H1 (cell line): ENCODE measurements at regions not wholly inside any gene's neighbourhood (a gene's known extent, or its start where the extent isn't known, plus 50 kb on each side); places are given as distances from the start of the nearest gene placed in this dataset.

ENCODE experiments used
- CTCF ChIA-PET: fragments of 300-600 bp; sonication (Branson Sonifier 250); formaldehyde crosslinking; loops from one replicate; lab custom pipeline; 2021; ENCODE audit not compliant: partially characterized antibody; lab: Charles Lee
- POLR2A ChIA-PET: fragments of 300-600 bp; sonication (Branson Sonifier 250); formaldehyde crosslinking; loops from one replicate; lab custom pipeline; 2021; ENCODE audit warnings: inconsistent platforms; ENCODE audit not compliant: partially characterized antibody; lab: Charles Lee
- DNase-seq, 2 experiments: peaks; one replicate each; pipeline versions ENCODE4 v3.0.0 to v3.0.0-alpha.2; 2010 to 2022; ENCODE audit warnings: low spot score in 2 of 2, low read depth in 1 of 2, mixed read lengths in 1 of 2
- FAIRE-seq: peaks from 2 replicates; lab custom pipeline; 2011; peaks lifted over from hg19 to GRCh38; lab: Jason Lieb, UNC
- H2AFZ ChIP-seq: 2 replicates; pipeline ENCODE4 v1.8.1; 2012; ENCODE audit warnings: low read length, inconsistent platforms
- H2AK5ac ChIP-seq: 2 replicates; pipeline ENCODE4 v1.6.1; 2013; ENCODE audit warnings: low read depth, low read length
- H2BK120ac ChIP-seq: replicated peaks from 2 replicates; pipeline ENCODE3; 2013; ENCODE audit warnings: low read depth, low read length, inconsistent platforms
- H2BK12ac ChIP-seq: 2 replicates; pipeline ENCODE4 v1.6.1; 2013; ENCODE audit warnings: low read depth, low read length
- H2BK15ac ChIP-seq: 2 replicates; pipeline ENCODE4 v1.6.1; 2013; ENCODE audit warnings: low read length
- H2BK20ac ChIP-seq: 2 replicates; pipeline ENCODE4 v1.6.1; 2013; ENCODE audit warnings: low read length
- H2BK5ac ChIP-seq: 2 replicates; pipeline ENCODE4 v1.6.1; 2013; ENCODE audit warnings: low read depth, low read length
- H3K14ac ChIP-seq: 2 replicates; pipeline ENCODE4 v1.6.1; 2013; ENCODE audit warnings: inconsistent platforms; ENCODE audit not compliant: insufficient read length
- H3K18ac ChIP-seq: 2 replicates; pipeline ENCODE4 v1.6.1; 2013; ENCODE audit warnings: low read length; ENCODE audit errors: extremely low read depth
- H3K23ac ChIP-seq: 2 replicates; pipeline ENCODE4 v1.6.1; 2013; ENCODE audit warnings: inconsistent platforms; ENCODE audit not compliant: insufficient read length
- H3K23me2 ChIP-seq: 2 replicates; pipeline ENCODE4 v1.6.1; 2013; ENCODE audit warnings: low read depth, low read length
- H3K27ac ChIP-seq: 2 replicates; pipeline ENCODE4 v1.6.1; 2011; ENCODE audit warnings: low read depth, low read length, inconsistent platforms
- H3K27me3 ChIP-seq, 4 experiments: replicated peaks in 1 of 4; 1 replicate in 1 of 4; 2 replicates in 3 of 4; pipeline versions ENCODE4 v1.6.1 to v1.8.1; 2011 to 2013; ENCODE audit warnings: low read length in 3 of 4, mild to moderate bottlenecking in 3 of 4, inconsistent platforms in 2 of 4, mixed read lengths in 2 of 4, moderate library complexity in 1 of 4; ENCODE audit not compliant: control insufficient read depth in 3 of 4, insufficient read depth in 3 of 4; ENCODE audit errors: extremely low read depth in 1 of 4
- H3K36me3 ChIP-seq, 4 experiments: 2 replicates each; pipeline versions ENCODE4 v1.6.1 to v1.8.1; 2011 to 2013; ENCODE audit warnings: mild to moderate bottlenecking in 4 of 4, low read length in 3 of 4, moderate library complexity in 2 of 4, control low read depth in 1 of 4, inconsistent platforms in 1 of 4; ENCODE audit not compliant: insufficient read depth in 4 of 4, control insufficient read depth in 2 of 4
- H3K4ac ChIP-seq: replicated peaks from 2 replicates; pipeline ENCODE3; 2013; ENCODE audit warnings: low read length, low read depth, mixed read lengths, inconsistent platforms; ENCODE audit not compliant: insufficient read length
- H3K4me1 ChIP-seq, 4 experiments: replicated peaks in 1 of 4; 1 replicate in 1 of 4; 2 replicates in 3 of 4; pipeline versions ENCODE4 v1.6.1 to v1.8.1; 2011 to 2013; ENCODE audit warnings: low read length in 3 of 4, inconsistent platforms in 2 of 4, mixed read lengths in 1 of 4; ENCODE audit not compliant: insufficient read depth in 4 of 4, control insufficient read depth in 3 of 4
- H3K4me2 ChIP-seq, 2 experiments: 2 replicates each; pipeline versions ENCODE4 v1.6.1 to v1.8.1; 2011 to 2013; ENCODE audit warnings: low read depth in 2 of 2, low read length in 2 of 2, control low read depth in 1 of 2, inconsistent platforms in 1 of 2, mild to moderate bottlenecking in 1 of 2; ENCODE audit not compliant: insufficient read depth in 1 of 2
- H3K4me3 ChIP-seq, 4 experiments: fragments of 200-600, 300-600 bp in 1 of 4; sonication (generic), shearing (Covaris generic), sonication (Bioruptor Twin) in 1 of 4; 2 replicates each; pipeline versions ENCODE4 v1.5.1 to v1.8.1; 2011 to 2016; ENCODE audit warnings: low read length in 4 of 4, low read depth in 3 of 4, control low read depth in 2 of 4, inconsistent platforms in 2 of 4, mild to moderate bottlenecking in 2 of 4, mixed read lengths in 1 of 4, moderate library complexity in 1 of 4; ENCODE audit not compliant: insufficient read depth in 2 of 4; ENCODE audit errors: extremely low read depth in 1 of 4
- H3K56ac ChIP-seq: replicated peaks from 2 replicates; pipeline ENCODE3; 2013; ENCODE audit warnings: low read depth, mild to moderate bottlenecking, mixed read lengths, low read length, inconsistent platforms; ENCODE audit not compliant: insufficient read length
- H3K79me1 ChIP-seq: 2 replicates; pipeline ENCODE4 v1.6.1; 2013; ENCODE audit warnings: low read depth, low read length, control low read depth
- H3K79me2 ChIP-seq, 2 experiments: 2 replicates each; pipeline versions ENCODE4 v1.6.1 to v1.8.1; 2012 to 2013; ENCODE audit warnings: low read length in 2 of 2, mild to moderate bottlenecking in 2 of 2, inconsistent platforms in 1 of 2; ENCODE audit not compliant: insufficient read depth in 2 of 2, control insufficient read depth in 1 of 2
- H3K9ac ChIP-seq, 4 experiments: replicated peaks in 1 of 4; 1 replicate in 1 of 4; 2 replicates in 3 of 4; pipeline versions ENCODE4 v1.6.1 to v1.8.1; 2011 to 2013; ENCODE audit warnings: low read depth in 3 of 4, low read length in 3 of 4, control low read depth in 2 of 4, mild to moderate bottlenecking in 2 of 4, moderate library complexity in 2 of 4, inconsistent platforms in 1 of 4; ENCODE audit errors: extremely low read depth in 1 of 4
- H3K9me3 ChIP-seq, 2 experiments: 2 replicates each; pipeline versions ENCODE4 v1.6.1 to v1.8.1; 2012 to 2013; ENCODE audit warnings: mild to moderate bottlenecking in 2 of 2, moderate library complexity in 2 of 2, control low read depth in 1 of 2, inconsistent platforms in 1 of 2, low read depth in 1 of 2, low read length in 1 of 2, mixed read lengths in 1 of 2; ENCODE audit not compliant: insufficient read depth in 2 of 2
- H4K20me1 ChIP-seq, 2 experiments: replicated peaks in 1 of 2; 2 replicates each; pipeline versions ENCODE3 to v1.8.1; 2011 to 2013; ENCODE audit warnings: inconsistent platforms in 2 of 2, low read length in 2 of 2, mild to moderate bottlenecking in 1 of 2; ENCODE audit not compliant: insufficient read depth in 2 of 2, control insufficient read depth in 1 of 2
- H4K5ac ChIP-seq: 2 replicates; pipeline ENCODE4 v1.6.1; 2013; ENCODE audit warnings: low read length, low read depth, mixed read lengths, inconsistent platforms; ENCODE audit not compliant: insufficient read length
- H4K8ac ChIP-seq: 2 replicates; pipeline ENCODE4 v1.8.0; 2013; ENCODE audit warnings: mild to moderate bottlenecking, moderate library complexity, low read length, inconsistent platforms; ENCODE audit not compliant: insufficient read depth; ENCODE audit errors: extremely low read depth
- H4K91ac ChIP-seq: replicated peaks from 2 replicates; pipeline ENCODE3; 2013; ENCODE audit warnings: low read length, mixed read lengths, inconsistent platforms; ENCODE audit not compliant: insufficient read length
- CBX8 ChIP-seq: fragments of 300-800, 300-1000 bp; sonication (generic); IDR thresholded peaks from 2 replicates; pipeline ENCODE4 v1.7.1; 2016; ENCODE audit warnings: low read depth, low read length, borderline replicate concordance
- CREB1 ChIP-seq: IDR thresholded peaks from 2 replicates; pipeline ENCODE4 v1.6.1; 2012; ENCODE audit warnings: inconsistent platforms
- EZH2 ChIP-seq: fragments of 200-600 bp; sonication (generic); IDR thresholded peaks from 2 replicates; pipeline ENCODE4 v1.7.1; 2012; ENCODE audit warnings: low read depth, mild to moderate bottlenecking, moderate library complexity, low read length, inconsistent platforms; ENCODE audit not compliant: severe bottlenecking
- JUND ChIP-seq: IDR thresholded peaks from 2 replicates; pipeline ENCODE4 v1.6.1; 2011; ENCODE audit warnings: mild to moderate bottlenecking, improper control_type of control experiment, low read length
- SP2 ChIP-seq: IDR thresholded peaks from 2 replicates; pipeline ENCODE4 v1.6.1; 2012; ENCODE audit warnings: mild to moderate bottlenecking, low read length, inconsistent platforms
- SP4 ChIP-seq: IDR thresholded peaks from 2 replicates; pipeline ENCODE4 v1.6.1; 2012; ENCODE audit warnings: low read length, inconsistent platforms
- whole genome bisulfite sequencing, 2 experiments: shearing (Covaris generic) in 1 of 2; methylation state at CpG; one replicate each; pipeline versions ENCODE4 v1.1.6 to v1.1.7; 2013 to 2015; ENCODE audit warnings: low lambda C conversion rate in 2 of 2, mixed read lengths in 2 of 2, inconsistent platforms in 1 of 2, low coverage in 1 of 2, missing lambda C conversion rate in 1 of 2; ENCODE audit not compliant: insufficient replicate concordance in 2 of 2, insufficient coverage in 1 of 2, insufficient read length in 1 of 2; ENCODE audit errors: extremely low coverage in 1 of 2, missing lambda C conversion rate in 1 of 2; 5-methylcytosine and 5-hydroxymethylcytosine counted together
- TF ChIP-seq, protein P1 (sequence below): IDR thresholded peaks from 2 replicates; pipeline ENCODE4 v1.6.1; 2011; ENCODE audit warnings: low read depth, mild to moderate bottlenecking, low read length; ENCODE audit not compliant: insufficient read depth
- TF ChIP-seq, protein P2 (sequence below): IDR thresholded peaks from 2 replicates; pipeline ENCODE4 v1.6.1; 2011; ENCODE audit warnings: low read length, improper control_type of control experiment
- TF ChIP-seq, protein P3 (sequence below), 3 experiments: IDR thresholded peaks; 1 replicate in 2 of 3; 2 replicates in 1 of 3; pipeline versions ENCODE4 v1.5.1 to v1.6.1; 2011; ENCODE audit warnings: low read length in 3 of 3, mild to moderate bottlenecking in 3 of 3, inconsistent platforms in 2 of 3, low read depth in 1 of 3, moderate library complexity in 1 of 3; ENCODE audit not compliant: insufficient read depth in 1 of 3; ENCODE audit errors: control extremely low read depth in 1 of 3

DNA sequence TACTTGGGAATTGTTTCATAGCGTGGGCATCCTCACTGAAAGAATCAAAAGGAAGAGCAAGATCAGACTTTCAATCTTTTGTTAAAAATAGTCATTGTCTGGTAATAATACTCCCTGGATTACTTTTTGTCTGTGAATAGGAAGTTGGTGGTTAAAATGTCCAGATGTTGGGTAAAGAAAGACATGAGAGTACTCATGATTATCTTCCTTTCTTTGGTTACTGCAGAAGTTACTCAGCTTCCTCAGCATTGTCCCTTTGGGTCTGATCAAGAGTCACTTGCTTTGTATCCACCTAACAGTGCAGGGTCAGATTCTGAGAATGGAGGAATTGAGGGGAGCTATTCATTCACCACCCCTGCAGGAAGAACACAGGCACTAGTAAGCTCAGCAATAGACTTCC, 54.6 kb downstream of the RIN2 start:
- no peak overlapping the region for H4K8ac ChIP-seq
- no peak overlapping the region for H2BK15ac ChIP-seq
- no peak overlapping the region for H4K5ac ChIP-seq
- H3K4me2 ChIP-seq: no peak overlapping the region
- H2BK5ac ChIP-seq: no peak overlapping the region
- no peaks in the 10 kb centered on the region for H3K36me3 ChIP-seq
- no peak overlapping the region for H2BK12ac ChIP-seq
- ChIA-PET CTCF (interaction anchor here (0.6 to 3.4 kb wide), 5 partner anchors 9 to 578 kb away, joined by 3 to 12 read pairs (median 4); no protein-coding TSS in a partner anchor), POLR2A (no interaction called here)
- WGBS, 2 experiments: 77% methylated on average over 1 of the region's 1 CpG; no CpG with 5 or more reads in 1 of the 2 experiments
- H3K9me3 ChIP-seq: no peaks in the 10 kb centered on the region
- no peak overlapping the region for H3K56ac ChIP-seq
- H2BK120ac ChIP-seq: no peak overlapping the region
- H3K4me3 ChIP-seq: no peak overlapping the region
- H3K4me1 ChIP-seq: peaks cover 0 to 3% (median 0%) of the 10 kb centered on the region in 4 experiments; a peak in 1 of 7 replicates
- H3K23ac ChIP-seq: no peak overlapping the region
- H3K79me1 ChIP-seq: no peaks in the 10 kb centered on the region
- no peak overlapping the region for H4K91ac ChIP-seq
- H2AK5ac ChIP-seq: no peak overlapping the region
- H3K79me2 ChIP-seq: no peaks in the 10 kb centered on the region
- H2BK20ac ChIP-seq: no peak overlapping the region
- TF ChIP-seq CBX8 (no peak), SP2 (no peak), SP4 (no peak), EZH2 (no peak), JUND (no peak), CREB1 (no peak)
- TF ChIP-seq, protein P1, sequence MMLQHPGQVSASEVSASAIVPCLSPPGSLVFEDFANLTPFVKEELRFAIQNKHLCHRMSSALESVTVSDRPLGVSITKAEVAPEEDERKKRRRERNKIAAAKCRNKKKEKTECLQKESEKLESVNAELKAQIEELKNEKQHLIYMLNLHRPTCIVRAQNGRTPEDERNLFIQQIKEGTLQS: no peak
- TF ChIP-seq, protein P2, sequence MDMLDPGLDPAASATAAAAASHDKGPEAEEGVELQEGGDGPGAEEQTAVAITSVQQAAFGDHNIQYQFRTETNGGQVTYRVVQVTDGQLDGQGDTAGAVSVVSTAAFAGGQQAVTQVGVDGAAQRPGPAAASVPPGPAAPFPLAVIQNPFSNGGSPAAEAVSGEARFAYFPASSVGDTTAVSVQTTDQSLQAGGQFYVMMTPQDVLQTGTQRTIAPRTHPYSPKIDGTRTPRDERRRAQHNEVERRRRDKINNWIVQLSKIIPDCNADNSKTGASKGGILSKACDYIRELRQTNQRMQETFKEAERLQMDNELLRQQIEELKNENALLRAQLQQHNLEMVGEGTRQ: no peak
- TF ChIP-seq, protein P3, sequence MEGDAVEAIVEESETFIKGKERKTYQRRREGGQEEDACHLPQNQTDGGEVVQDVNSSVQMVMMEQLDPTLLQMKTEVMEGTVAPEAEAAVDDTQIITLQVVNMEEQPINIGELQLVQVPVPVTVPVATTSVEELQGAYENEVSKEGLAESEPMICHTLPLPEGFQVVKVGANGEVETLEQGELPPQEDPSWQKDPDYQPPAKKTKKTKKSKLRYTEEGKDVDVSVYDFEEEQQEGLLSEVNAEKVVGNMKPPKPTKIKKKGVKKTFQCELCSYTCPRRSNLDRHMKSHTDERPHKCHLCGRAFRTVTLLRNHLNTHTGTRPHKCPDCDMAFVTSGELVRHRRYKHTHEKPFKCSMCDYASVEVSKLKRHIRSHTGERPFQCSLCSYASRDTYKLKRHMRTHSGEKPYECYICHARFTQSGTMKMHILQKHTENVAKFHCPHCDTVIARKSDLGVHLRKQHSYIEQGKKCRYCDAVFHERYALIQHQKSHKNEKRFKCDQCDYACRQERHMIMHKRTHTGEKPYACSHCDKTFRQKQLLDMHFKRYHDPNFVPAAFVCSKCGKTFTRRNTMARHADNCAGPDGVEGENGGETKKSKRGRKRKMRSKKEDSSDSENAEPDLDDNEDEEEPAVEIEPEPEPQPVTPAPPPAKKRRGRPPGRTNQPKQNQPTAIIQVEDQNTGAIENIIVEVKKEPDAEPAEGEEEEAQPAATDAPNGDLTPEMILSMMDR (IDR thresholded peaks at IDR 0.05; ENCODE audit: control extremely low read depth in 1 of 3, insufficient read depth in 1 of 3, low read depth in 1 of 3, low read length in 3 of 3): no peak
- no peak overlapping the region for H3K18ac ChIP-seq
- H3K9ac ChIP-seq: no peak overlapping the region
- no peak overlapping the region for H2AFZ ChIP-seq
- no peak overlapping the region for H3K14ac ChIP-seq
- no peaks in the 10 kb centered on the region for H3K23me2 ChIP-seq
- no peak for DNase-seq
- no peak overlapping the region for H3K4ac ChIP-seq
- H3K27me3 ChIP-seq: no peaks in the 10 kb centered on the region
- H4K20me1 ChIP-seq: no peaks in the 10 kb centered on the region
- no peak overlapping the region for H3K27ac ChIP-seq
- FAIRE-seq: no peak
